Keratinocyte (primary cell): ENCODE measurements at regions not wholly inside any gene's neighbourhood (a gene's known extent, or its start where the extent isn't known, plus 50 kb on each side); places are given as distances from the start of the nearest gene placed in this dataset.

ENCODE experiments used
- CTCF ChIP-seq, 3 experiments: IDR thresholded peaks in 1 of 3; conservative IDR thresholded peaks in 1 of 3; optimal IDR thresholded peaks in 1 of 3; 2 replicates in 2 of 3; 3 replicates in 1 of 3; pipeline versions ENCODE3 to v1.5.1; 2011; ENCODE audit warnings: low read length in 3 of 3, mild to moderate bottlenecking in 3 of 3, moderate library complexity in 2 of 3, control low read depth in 1 of 3, inconsistent platforms in 1 of 3; ENCODE audit not compliant: insufficient read depth in 2 of 3; ENCODE audit errors: extremely low read depth in 1 of 3
- EZH2 ChIP-seq: IDR thresholded peaks from one replicate; pipeline ENCODE4 v1.6.1; 2012; ENCODE audit warnings: inconsistent platforms, mild to moderate bottlenecking, low read length, moderate library complexity

DNA sequence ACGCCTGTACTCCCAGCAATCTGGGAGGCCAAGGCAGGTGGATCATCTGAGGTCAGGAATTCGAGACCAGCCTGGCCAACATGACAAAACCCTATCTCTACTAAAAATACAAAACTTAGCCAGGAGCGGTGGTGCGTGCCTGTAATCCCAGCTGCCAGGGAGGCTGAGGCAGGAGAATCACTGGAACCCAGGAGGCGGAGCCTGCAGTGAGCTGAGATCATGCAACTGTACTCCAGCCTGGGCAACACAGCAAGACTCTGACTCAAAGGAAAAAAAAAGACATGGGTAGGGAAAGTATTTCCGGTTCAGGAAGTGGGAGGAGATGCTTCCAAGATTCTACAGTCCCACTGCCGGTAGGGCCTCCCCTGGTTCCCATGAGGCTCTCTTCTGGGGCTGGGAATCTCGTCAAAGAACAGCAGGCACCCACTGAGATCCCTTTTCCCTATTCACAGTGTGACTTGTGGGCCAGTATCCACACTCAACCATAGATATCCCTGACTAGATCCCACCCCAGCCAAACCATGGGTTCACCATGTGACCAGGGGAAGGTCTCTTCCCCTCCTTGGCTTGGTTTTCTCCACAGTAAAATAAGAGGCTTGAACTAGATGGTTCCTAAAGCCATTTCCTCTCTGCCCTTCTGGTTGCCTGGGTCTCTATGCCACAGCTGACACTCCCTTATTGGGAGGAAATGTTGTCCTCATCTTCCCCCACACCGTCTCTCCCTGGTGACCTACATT is 443.3 kb downstream of the BUD13 start:
- TF ChIP-seq EZH2 (no peak), CTCF (optimal IDR thresholded peaks at IDR 0.05 in 1 of 3, IDR thresholded peaks at IDR 0.05 in 1 of 3, conservative IDR thresholded peaks at IDR 0.05 in 1 of 3; ENCODE audit: extremely low read depth in 1 of 3, insufficient read depth in 2 of 3, low read length in 3 of 3) (no peak)
